GM21576 (cell line): ENCODE measurements at regions not wholly inside any gene's neighbourhood (a gene's known extent, or its start where the extent isn't known, plus 50 kb on each side); places are given as distances from the start of the nearest gene placed in this dataset.

Experiments used
- ATAC-seq: cut with Tn5 transposase; IDR thresholded peaks from one replicate; pipeline ENCODE4 v1.9.1; 2021; ENCODE audit warnings: mild to moderate bottlenecking, moderate library complexity; ENCODE audit not compliant: unreplicated experiment

DNA sequence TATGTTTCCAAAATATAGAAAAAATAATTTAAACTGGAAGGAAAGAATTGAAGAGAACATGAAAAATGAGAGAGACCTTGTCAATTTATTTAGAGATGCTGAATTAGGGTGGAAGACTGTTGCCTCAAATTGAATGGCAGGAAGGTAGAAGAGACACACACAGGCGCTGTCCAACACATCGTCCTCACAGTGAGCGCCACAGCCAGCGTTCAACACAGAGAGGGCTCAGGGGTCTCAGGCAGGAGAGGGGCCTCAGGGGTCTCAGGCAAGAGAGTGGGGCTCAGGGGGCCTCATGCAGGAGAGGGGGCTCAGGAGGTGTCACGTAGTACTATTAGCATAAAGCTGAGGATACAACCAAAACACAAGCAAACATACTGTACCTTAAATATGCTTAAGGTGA lies 65.7 kb downstream of the TMEM18 start:
- no peak for ATAC-seq

DNA sequence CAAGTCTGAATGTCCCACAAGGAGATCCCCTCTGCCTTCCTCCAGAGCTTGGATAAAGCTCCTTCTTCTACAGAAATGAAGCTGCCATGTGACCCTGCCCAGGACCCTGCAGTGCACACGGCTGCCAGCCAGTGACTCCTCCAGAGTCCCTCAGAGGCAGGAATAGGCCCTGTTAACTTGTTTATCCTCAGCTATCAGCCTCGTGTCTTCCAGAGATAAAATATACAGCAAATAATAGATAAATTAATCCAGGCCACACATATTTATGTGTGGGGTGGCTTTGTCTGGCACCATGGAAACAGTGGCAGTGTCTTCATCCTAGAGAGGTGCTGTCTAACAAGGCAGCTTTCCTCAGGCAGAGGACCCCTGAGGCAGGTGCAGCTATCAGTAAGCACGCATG lies 66.7 kb downstream of the TMEM18 start:
- ATAC-seq, result no peak

DNA sequence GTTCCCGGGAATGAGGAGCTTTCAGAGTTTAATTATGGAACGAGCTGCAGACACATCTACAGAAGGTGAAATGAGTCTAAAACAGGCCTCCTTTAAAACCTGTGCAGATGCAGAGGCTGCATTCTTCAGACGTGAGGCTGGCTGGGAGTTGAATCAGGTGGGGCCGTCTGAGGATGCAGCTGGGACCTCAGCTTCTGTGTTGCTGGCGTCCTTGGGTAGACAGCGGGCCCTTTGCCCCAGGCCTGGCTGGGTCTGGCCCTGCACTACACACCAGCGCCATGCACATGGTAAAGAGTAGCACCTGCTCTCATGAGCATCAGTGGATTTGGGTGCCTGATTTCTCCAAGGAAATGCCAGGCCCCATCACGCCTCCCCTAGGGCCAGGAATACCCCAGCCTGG lies 67.3 kb downstream of the TMEM18 start:
- ATAC-seq, result no peak

DNA sequence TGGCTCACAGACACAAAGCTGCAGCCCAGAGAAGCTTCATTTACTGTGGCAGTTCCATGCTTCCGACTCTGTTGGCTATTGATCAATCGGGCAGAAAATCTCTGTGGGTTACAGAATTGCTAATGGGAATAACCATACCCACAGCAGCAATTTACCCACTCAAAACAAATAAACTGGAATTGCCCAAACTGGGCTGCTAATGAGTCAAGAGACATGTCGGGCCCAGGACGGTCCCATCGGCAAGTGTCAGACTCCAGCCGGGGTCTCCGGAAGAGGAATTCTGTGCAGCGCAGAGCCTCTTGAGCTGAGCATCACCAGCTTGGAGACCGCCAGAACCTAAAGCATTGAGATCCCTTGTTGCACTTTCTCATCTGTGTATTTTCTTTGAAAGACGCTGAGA lies 67.8 kb downstream of the TMEM18 start:
- ATAC-seq, result no peak

DNA sequence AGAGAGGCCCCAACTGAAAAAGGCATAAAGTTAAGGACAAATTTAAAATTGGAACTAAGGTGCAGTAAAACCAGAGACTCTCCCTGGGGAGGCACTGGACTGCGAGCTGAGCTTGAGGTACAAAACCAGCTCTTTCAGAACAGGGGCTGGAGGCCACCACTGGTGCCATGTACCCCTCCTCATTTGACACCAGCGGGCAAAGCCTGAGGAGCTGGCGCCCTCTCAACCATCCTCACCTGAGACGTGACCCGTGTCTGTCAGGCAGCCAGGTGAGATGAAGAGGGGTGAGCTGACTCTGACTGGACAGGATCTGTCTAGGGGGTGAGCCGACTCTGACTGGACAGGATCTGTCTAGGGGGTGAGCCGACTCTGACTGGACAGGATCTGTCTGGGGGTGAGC lies 68.5 kb downstream of the TMEM18 start:
- ATAC-seq, result no peak

DNA sequence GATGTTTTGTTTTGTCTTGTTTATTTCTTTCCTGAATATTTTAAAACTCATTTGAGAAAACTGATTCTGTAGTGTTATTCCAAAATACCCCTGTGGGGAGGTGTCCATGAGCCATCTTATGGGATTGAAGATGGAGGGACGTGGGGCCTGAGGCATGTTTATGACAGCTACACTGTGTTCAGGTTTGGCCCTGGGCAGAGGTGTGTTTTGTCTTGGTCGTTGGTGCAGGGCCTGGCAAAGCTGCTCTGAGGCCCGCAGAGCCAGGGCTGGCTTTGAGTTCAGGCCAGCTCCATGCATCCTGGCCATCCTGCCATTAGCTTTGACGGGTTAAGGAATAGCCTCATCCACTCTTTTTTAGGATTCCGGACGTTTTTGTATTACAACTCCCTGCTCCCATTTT lies 68.9 kb downstream of the TMEM18 start:
- no peak for ATAC-seq

DNA sequence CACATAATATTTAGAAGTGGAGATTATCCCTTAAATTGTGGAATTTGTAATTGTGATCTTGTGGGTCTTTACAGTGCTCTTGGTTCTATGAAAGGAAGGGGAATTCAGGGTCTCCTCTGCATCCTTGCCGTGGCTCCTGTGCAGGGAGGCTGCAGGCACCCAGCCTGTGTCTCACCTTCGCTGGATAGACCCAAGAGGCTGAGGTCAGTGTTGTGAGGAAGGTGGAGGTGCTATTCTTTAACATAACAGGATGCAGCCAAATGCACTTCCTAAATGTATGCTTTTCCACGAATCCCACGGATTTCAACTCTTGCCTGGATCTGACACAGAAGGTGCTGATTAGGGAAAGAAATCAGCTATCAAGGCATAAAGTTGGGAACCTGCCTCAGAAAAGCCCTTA lies 69.5 kb downstream of the TMEM18 start:
- no peak for ATAC-seq

DNA sequence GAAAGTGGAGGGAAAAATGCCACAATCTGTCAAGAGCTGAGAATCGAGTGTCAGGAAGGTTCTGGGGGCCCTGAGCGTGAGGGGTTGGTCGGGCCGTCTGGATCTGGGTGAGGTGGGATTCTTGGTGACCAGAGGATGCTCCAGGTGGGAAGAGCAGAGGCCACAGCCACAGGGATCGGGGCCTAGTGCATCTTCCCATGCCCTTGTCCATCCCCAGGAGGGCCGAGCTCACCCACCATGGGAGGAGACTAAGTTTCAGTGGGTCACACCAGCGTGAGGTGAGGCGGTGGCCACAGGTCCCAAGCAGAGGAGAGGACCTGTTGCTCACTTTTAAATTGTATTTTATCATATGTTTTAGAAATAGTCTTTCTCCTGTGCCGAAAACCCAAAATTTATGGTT lies 70.0 kb downstream of the TMEM18 start:
- no peak for ATAC-seq

DNA sequence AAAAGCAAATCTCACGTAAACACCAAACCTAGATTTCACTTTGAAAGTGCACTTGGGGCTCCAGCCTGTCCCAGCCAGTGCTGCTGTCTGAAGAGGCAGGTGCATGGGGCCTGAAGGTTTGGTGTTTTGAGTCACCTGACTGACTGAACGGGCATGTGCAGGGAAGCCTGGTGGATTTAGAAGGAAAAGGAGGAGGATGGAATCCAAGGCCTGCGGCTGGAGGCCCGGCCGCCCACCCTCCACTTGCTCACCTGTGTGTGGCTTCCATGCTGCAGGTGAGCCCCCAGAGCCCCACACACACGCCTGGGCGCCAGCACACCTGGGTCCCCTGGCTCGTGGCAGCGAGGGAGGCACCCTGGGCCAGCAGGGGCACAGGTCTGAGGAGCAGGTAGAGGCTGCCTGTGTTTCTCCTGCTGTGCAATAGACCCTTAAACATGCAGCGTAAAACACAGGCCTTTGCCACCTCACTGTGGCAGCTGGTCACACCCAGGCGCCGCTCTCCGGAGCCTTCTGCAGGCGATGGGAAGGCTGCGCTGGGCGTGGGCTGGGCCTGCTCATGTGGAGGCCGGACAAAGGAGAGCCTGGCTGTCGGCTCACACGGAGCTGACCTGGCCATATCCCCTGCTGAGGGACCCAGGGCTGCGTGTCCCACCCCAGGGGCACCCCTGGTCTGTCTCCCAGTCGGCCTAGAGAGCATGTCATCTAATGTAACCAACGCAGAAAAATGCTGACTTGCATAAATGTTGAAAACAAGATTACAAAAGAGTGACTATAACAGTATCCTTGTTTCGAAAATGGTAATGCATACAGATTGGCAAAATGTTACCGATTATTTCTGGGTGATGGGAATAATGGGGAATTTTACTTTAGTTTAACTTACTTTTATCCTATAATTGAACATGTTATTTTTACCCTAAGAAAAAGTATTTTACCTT lies 71.3 kb downstream of the TMEM18 start:
- ATAC-seq, result no peak

DNA sequence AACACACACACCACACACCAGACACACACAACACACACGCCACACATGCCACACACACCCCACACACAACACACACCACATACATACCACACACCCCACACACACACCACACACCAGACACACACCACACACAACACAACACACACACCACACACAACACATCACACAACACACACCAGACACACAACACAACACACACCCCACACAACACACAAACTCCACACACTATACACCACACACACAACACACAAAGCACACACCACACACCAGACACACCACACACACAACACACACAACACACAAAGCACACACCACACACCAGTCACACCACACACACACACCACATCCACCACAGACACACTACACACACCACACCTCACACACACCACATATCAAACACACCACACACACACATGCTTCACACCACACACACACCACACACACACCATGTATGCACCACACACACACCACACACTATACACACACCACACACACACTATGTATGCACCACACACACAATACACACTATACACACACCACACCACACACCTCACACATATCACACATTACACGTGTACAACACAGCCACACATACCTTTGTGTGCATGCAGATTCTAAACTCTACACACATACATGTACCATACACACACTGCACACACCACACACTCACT lies 72.2 kb downstream of the TMEM18 start:
- ATAC-seq, result no peak

DNA sequence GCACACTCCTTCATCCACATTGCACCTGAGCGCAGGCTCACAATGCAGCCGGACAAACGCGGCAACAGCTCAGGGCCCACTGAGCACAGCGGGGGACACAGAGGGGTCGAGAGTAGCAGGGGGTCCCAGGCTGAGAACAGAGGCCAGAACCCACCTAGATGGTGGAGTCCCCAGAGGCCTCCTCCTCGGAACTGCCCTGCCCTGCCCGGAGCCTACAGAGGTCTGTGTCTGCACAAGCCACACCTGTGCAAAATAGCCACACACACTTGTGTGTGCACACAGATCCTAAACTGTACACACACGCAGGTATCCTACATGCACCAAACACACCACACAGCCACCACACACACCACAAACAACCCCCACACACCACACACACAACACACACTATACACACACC lies 72.8 kb downstream of the TMEM18 start:
- no peak for ATAC-seq

DNA sequence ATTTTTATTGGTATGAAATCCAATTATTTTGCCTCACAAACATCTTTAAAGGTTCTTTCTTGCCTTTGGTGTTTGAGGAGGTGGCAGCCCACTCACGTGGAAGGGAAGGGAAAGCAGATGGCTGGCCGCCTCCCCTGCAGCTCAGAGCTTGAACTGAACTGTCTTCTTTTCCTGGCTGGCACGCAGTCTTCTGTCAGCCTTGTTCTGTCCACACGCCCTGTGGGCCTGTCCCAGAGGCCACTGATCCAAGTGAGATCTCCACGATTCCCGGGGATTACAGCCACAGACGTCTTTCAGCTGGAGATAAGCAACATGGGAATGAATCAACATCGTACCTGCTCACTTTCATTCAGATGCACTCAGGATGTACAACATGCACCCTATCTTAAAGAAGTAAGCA lies 73.3 kb downstream of the TMEM18 start:
- no peak for ATAC-seq

DNA sequence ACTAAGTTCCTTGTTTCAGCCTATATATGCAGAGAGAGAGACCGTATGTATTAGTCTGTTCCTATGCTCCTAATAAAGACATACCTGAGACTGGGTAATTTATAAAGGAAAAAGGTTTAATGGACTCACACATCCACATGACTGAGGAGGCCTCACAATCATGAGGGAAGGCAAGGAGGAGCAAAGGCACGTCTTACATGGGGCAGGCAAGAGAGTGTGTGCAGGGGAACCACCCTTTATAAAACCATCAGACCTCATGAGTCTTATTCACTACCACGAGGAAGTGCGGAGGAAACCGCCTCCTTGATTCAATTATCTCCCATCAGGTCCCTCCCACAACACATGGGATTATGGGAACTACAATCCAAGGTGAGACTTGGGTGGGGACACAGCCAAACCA lies 73.8 kb downstream of the TMEM18 start:
- ATAC-seq, result no peak

DNA sequence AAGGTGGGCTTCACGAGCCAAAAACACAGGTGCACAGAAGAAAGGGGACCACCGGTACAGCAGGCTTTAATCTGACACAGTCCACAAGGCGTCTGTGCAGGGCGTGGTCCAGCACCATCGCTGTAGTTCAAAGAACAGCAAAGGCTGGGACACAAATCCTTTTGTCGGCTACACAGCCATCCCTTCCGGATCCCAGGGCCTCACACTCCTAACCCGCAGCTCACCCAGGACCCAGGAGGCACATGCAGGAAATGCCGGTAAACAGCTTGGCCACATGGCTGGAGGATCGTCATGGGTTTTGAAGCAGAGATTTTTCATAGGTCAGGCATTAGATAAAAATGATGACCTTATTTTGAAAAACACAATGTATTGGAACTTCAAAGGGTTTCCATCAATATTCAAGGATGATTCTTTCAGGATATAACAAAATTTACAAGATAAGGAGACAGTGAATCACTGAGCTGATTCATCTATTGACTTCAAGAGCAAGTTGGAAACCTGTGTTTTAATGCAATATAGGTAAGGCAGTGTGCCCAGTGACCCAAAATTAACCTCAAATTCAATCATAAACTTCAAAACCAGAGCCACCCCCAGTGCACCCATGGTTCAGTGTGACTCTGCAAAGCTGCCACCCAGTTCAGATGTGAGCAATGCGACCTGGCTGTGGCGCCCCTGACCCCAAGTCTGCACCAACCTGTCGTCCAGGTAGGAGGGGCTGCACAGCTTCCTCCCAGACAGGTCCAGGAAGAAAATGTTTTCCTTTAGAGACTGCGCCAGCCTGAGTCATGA lies 74.4 kb downstream of the TMEM18 start:
- no peak for ATAC-seq

DNA sequence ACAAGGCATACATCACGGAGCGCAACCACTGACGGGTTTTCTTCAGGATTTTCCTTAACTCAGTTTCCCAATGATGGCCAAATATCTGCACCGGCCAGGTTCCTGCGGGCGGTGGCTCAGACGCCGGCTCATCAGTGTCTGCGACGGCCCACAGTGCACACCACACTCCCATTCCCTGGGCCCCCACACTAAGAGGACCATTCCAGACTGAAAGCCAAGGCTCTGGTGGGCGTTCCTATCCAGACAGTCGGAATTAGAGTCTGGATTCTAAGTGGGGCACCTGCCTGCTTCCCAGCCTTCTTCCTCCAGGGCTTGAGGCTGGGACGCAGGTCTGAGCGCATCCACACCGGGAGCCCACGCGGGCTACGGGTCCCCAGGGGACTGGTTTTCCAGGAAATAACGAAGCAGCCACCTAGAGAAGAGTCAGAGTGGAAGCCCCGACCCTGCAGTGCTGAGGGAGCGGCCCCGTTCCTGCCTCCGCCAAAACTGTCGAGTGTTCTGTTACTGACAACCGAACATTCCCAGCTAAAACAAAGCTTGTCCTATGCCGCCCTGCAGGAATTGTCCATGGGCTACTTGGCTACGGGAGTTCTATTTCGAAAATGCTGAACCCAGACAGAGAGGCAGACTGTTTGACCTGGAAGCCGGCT lies 75.3 kb downstream of the TMEM18 start:
- ATAC-seq, result no peak

DNA sequence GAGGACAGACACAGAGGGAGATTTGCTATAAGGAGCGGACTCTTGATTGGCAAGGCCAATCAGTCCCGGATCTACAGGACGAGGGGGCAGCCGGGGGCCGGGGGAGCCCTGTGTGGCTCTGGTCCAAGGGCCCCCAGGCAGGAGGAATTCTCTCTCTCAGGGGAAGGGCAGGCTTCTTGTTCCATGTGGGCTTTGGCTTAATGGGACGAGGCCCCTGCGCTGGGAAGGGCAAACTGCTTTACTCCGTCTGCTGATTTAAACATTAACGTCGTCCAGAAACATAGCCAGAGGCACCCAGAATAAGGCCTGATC lies 75.9 kb downstream of the TMEM18 start:
- no peak for ATAC-seq

DNA sequence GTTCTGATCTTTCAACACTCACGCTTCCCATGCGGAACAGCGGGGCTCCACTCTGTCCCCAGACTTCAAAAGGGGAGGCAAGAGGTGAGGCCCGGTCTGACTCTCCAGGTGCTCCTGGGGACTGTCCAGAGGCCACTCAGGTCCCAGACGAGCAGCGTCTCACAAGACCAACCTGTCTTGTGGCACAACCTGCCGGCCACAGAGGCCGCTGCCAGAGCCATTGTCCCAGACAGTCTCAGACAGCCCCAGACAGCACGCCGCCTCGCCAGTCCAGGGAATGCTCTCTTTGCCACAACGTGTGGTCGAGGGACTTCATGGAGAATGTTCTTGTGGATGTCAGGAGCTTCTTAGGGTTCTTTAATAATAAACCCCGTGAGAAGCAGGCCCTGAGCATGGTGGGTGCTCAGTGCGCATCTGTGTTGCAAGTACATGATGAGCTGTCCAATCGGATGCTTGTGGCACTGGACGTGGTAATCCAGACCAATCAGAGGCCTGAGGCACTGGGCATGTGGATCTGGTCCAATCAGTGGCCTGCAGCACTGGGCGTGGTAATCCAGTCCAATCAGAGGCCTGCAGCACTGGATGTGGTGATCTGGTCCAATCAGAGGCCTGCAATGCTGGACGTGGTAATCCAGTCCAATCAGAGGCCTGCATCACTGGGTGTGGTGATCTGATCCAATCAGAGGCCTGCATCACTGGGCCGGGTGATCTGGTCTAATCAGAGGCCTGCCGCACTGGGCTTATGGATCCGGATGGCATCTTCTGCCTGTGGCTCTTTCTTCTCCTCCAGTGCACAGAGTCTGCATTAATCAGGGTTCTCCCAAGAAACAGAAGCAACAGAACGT lies 76.4 kb downstream of the TMEM18 start:
- no peak for ATAC-seq

DNA sequence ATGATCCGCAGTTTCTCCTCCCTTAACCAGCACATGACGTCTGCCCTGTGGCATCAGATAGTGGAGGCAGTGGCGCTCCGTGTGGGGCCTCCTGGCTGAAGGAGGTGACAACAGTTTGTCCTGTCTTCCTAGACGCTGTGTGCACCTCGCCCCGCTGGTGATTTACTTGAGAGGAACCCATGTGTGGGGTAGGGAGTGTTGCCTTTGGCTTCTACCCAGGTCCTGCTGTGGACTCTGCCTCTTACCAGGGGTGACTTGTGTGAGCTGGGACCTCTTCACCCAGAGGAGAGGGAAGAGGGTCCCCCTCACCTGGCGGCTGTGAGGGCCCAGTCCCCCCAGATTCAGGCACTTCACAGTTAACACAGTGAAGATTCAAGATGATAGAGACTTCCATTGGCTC lies 77.6 kb downstream of the TMEM18 start:
- ATAC-seq, result no peak

DNA sequence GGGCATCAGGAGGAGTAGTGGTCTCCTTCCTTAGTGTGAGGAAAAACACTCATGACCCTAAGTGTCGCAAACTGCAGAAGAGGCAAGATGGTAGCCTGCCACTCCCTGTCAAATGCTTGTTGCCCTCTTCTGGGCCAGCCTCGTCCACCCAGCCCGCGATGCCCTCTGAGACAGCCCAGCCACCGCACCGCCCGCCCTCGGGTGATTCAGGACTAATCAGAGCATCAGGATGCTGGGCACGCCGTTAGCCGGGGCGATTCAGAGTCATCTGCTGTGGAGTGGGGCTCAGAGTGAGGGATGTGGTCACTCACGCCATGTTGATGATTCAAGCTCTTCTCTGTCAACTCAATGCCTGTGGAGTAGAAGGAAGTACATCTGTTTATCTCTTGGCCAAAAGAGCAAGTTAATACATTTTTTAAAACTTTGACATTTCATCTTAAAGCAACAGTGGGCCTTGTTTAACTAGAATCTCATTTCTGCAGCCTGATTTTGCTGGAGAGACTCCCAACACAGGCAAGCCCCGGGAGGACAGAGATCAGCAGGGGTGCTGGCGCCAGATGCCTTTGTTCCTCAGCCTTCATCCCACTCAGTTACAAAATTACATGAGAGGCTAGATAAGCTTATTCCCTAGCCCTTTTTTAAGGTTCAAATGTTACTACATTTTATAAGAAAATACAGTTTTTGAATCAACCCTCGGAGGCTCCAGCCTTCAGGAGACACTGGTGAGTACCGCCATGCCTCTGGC lies 79.0 kb downstream of the TMEM18 start:
- ATAC-seq, result no peak
